ENCODE measurements at regions not wholly inside any gene's neighbourhood (a gene's known extent, or its start where the extent isn't known, plus 50 kb on each side); places are given as distances from the start of the nearest gene placed in this dataset.

DNA sequence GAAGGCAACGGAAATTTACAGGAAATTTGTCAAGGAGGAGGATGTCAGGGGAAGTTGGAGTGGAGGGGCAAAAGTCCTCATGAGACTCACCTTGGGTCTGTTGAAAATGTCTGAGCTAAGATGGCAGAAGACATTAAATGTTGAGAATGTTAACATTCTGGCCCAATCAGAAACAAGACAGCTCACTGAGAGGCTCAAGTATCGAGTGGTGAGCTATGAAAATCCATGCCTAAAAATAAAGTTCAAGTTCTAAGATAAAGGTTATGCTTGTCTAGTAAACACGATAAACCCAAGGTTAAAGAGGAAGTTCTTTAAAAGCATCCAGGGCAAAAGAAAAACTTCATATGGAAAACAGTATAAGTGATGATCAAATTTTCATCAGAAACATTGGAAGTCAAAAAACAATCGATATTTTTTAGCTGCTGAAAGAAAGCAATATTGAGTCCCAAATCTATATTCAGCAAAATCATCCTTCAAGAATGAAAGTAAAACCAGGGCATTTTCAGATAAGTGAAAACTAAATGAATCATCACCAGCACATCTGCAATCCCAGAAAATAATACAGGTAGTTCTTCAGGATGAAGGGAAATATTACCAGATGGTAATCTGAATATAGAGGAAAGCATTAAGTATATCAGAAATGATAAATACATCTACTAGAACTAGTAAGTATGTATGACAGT is 462.4 kb downstream of the TLL1 start:
- no peak overlapping the region for H3K4me3 ChIP-seq (ENCODE audit: low read depth, low read length)

DNA sequence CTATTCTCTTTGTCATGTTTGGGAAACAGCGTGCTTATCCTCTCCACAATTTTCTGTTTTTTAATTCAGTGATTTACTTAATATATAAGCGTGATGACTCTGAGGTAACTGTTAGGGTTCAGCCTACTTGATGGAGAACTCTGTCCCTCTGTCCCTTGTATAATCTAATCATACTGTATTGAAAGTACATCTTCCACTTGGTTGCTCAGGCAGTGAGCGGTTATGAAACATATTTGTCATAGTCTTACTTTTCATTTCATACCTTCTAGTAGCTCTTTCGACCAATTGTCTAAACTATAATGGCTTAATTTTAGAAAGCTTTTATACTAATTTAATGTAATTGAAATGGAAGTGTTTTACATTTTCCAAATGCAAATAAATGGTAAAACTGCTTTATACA is 469.0 kb downstream of the TLL1 start:
- H3K4me3 ChIP-seq (ENCODE audit: low read depth, low read length): no peak overlapping the region

DNA sequence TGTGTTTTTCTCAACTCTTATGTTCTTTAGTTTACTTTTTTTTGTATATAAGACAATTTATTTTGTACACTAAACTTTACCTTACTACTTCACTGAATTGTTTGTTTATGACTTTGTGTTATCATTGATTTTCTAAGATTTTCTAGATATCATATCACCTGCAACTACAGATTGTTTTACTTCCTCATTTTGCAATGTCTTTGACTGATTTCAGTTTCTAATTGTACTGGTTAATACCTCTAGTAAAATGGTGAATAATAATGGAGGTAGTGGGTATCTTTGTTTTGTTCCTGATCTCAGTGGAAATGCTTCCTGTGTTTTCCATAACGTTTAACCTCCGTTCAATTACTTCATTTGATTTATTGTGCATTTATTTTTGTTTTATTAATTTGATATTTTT is 490.2 kb downstream of the TLL1 start:
- no peak overlapping the region for H3K4me3 ChIP-seq (ENCODE audit: low read depth, low read length)

DNA sequence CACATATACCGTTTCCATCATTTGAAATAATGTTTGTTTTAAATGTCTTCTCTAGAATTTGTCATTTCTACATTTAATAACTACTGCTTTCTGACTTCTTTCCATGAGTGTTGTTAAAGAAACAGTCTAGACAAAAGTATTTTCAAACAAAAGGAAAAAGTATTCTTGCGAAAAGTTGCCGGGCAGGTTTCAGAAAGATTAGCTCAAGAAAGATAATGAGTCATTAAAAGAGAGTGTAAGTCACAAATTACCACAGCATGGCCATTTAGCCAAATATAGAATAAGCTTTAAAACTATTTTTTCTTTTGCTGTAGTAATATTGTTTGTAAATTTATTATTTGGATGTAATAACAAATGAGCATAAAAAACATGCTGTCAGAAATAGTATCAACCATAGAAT is 493.0 kb downstream of the TLL1 start:
- no peak overlapping the region for H3K4me3 ChIP-seq (ENCODE audit: low read depth, low read length)

DNA sequence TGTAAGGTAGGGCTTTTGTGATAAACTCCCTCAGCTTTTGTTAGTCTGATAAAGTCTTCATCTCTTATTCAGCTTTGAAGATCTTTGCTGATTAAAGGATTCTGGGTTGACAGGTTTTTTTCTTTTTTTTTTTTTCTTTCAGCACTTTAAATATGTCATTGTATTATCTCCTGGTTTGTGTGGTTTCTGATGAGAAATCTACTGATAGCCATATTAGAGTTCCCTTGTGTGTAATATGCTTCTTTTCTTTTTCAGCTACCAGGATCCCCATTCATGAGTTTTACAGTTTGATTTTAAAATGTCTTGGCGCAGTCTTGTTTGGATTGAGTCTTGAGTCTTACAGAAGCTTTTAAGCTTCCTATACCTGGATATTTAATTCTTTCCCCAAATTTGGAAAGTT is 504.5 kb downstream of the TLL1 start:
- no peak overlapping the region for H3K4me3 ChIP-seq (ENCODE audit: low read depth, low read length)

DNA sequence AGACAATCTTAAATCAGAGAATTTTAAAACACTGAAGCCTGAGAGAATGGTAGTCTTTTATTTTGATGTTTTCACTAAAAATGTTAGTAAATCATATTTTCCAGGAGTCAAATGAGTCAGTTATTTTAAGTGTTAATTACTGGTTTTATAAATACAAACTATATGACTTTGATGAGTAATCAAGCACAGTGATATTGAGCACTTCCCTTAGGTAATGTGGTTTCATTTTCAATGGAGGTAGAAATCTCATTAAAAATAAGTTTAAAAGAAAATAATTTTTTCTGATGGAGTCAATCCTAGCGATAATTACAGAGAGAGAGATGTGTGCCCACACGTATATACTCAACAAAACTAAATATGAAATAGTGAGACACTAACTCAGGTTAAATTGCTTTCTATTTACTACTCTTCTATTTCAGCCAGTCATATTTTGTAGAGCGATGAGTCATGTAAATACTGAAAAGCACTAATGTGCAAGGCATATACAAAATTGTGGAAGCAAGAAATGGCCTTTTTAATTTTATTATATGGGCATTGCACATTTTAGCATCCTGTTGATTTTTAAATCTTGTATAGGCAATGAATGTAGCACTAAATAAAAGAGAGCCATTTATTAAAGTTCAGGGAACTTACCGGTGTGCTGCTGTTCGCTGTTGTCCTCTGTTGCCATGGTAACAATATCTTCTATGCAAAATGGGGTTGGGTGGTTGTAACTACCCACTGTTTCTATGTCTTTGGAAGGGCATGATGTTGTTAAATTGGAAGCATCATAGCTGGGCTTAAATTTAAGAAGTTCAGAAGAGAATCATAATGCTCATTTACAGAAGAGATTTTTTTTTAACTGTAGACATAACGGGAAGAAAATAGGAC is 513.7 kb downstream of the TLL1 start:
- H3K4me3 ChIP-seq (ENCODE audit: low read depth, low read length): no peak overlapping the region

DNA sequence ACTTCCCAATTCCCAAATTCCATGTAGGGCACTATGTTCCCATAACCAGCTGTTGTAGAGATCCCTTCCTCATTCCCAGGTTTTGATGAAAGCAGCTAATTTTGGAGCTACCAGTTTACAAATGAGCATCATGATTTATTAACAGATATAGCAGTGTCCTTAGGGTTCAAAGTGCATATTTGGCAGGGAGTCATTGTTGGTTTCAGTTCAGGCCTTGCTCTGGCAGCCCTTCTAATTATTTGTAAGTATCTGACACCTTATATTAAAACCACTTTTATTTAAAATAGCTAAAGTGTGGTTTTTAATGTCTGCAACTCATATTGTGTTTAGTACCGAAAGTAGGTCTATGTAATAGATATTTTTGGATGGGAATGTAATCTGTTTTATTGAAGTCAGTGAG is 518.5 kb downstream of the TLL1 start:
- no peak overlapping the region for H3K4me3 ChIP-seq (ENCODE audit: low read depth, low read length)

DNA sequence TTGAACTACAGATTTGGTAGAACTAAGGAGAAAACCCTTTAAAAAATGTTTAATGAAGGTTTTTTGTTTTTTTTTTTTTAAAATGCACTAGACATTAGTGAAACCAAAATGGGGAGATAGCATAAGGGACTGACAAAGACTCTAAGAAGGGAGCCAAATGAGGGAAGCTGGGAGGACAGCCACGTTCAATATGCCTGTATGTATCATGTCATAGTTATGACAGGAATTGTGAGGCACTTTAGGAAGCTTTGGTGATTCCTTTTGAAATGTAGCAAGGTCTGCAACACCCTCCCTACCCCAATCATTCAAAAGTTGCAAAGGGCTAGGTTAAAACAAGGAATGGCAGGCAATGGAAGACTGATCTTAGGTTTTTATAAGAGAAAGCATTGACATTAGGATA is 526.0 kb downstream of the TLL1 start:
- H3K4me3 ChIP-seq (ENCODE audit: low read depth, low read length): no peak overlapping the region

DNA sequence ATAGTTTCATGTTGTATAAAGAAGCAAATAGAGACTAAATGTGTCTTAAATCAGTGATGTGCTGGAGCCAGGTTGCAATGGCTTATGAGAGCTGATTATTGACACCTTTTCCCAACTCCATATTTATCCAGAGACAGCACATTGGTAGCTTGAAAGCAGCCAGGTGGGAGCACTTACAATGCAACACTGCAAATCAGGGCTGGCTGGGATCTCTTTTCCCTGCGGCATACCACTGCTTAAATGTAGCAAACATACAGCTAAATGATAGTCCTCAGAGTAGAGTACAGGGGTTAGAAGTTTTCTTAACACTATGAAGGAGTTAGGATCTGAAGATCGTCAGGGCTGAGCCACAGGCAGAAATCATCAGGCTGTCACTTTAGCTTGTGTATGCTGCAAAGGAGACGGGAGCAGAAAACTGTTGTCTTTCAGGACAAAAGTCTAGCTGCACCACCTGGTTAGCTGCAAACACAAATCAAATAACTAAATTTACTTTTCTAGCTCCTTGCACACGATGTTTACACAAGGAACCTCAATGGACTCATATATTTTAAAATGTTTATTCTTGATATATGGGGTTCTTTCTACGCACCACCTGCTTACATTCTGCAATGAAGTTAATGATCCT is 527.3 kb downstream of the TLL1 start:
- no peak overlapping the region for H3K4me3 ChIP-seq (ENCODE audit: low read depth, low read length)

DNA sequence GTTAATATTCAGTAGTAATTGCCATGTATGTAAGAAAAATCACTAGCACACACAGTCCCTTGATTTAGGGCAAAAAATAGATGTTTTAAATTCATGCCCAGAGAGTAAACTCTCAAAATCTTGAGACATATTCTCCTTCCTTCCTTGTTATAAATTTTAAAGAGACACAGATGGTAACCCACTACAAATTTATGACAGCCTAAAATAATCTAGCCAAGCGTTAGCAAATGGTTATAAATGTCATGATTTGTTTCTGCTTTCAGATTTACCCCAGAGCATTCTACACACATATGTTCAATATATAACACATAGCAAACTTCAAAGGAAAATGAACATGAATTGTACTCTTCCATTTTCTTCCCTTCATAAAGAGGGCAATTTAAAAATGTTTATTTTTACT is 540.3 kb downstream of the TLL1 start:
- no peak overlapping the region for H3K4me3 ChIP-seq (ENCODE audit: low read depth, low read length)

DNA sequence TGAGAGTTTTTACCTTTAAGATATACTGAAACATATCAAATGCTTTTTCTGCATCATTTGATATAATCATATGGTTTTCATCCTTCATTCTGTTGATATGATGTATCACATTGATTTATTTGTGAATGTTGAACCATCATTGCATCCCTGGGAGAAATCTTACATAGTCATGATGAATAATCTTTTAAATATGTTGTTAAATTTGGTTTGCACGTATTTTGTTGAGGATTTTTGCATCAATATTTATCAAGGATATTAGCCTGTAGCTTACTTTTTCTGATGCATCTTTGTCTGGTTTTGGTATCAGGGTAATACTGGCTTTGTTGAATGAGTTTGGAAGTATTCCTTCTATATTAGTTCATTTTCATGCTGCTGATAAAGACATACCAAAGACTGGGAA is 541.4 kb downstream of the TLL1 start:
- H3K4me3 ChIP-seq (ENCODE audit: low read depth, low read length): no peak overlapping the region

DNA sequence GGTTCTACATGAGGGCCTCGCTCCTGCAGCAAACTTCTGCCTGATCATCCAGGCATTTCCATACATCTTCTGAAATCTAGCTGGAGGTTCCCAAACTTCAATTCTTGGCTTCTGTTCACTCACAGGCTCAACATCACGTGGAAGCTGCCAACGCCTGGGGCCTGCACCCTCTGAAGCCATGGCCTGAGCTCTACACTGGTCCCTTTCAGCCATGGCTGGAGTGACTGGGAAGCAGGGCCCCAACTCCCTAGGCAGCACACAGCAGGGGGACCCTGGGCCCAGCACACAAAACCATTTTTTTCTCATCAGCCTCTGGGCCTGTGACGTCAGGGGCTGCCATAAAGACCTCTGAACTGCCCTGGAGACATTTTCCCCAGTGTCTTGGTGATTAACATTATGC is 542.7 kb downstream of the TLL1 start:
- no peak overlapping the region for H3K4me3 ChIP-seq (ENCODE audit: low read depth, low read length)

DNA sequence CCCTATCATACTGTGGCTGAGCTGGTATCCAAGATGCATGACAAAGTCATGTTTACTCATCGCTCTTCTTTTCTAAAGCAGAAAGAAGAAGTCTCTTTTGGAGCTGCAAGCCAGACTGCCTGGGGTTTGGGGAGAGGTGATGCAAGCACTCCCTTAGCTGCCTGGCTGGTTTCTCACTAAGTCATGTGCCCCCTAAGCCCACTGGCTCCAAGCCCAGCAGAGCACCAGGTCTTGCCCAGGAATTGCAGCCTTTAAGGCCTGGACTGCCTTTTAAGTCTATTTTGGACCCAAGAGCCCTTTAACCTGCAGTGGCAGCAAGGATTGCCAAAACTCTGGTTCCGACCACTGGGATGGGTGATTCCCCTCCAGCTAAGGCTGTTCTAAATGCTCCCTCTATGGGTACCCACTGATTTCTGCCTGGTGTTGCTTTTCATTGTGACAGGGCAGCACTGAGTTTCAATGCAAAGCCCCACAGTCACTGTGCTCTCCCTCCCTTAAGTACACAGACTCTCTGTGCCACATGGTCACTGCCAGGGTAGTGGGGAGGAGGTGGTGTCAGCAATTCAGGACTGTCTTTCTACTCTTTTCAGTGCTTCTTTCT is 548.6 kb downstream of the TLL1 start:
- no peak overlapping the region for H3K4me3 ChIP-seq (ENCODE audit: low read depth, low read length)

DNA sequence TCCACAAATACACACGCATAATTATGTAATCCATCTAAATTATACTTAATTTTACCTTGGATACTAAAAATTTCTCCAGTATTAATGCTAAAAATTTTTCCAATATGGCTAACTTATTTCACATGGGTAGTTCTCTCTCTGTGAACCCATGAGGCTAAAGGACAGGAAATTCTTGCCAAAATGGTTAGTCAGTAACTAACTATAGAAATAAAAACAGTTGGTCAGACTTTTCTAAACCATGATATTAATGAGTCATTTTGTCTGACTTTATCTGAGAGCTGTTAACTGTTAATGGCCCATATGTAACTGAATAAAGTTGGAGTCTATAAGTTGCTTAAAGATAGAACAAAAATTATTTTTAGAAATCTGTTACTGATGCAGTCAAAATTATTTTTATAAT is 549.4 kb downstream of the TLL1 start:
- no peak overlapping the region for H3K4me3 ChIP-seq (ENCODE audit: low read depth, low read length)

DNA sequence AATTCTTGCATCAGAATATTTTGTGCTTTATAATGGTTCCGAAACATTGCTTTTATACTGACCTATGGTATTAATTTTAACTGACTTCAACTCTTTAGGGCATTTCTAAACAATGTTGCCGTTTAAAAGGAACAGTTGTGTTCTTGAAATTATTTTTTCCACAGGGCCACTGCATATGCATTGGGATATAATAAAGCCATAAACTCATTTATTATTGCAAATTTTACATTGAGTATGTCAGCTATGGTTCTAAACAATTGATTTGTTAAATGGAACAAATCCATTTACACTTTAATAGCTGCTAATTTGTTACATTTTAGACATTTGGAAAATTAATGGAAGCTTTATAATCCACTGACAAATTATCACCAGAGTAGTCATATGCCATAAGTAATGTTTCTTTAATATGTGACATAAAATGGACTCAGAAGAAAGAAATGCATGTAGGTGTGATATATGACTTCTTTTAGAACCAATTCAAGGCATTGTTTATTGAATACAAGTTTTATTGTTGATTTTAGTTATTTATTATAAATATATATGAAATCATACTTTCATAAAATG is 553.3 kb downstream of the TLL1 start:
- H3K4me3 ChIP-seq (ENCODE audit: low read depth, low read length): no peak overlapping the region

DNA sequence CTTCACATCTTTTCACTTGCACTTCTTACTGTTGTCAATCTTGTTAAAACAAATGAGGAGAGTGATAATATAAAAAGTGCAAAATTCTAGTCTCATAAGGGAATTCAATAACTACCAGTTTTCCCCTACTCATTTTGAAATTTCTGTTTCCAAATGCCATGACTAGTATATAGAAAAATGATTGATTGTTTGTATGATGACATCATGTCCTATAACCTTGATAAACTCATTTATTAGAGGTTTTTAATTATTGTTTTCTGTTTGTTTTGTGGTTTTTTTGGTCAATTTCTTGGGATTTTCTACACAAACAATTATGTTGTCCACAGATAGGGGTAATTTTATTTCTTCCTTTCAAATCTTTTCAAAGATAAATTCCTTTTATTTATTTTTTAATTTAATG is 559.1 kb downstream of the TLL1 start:
- H3K4me3 ChIP-seq (ENCODE audit: low read depth, low read length): no peak overlapping the region

DNA sequence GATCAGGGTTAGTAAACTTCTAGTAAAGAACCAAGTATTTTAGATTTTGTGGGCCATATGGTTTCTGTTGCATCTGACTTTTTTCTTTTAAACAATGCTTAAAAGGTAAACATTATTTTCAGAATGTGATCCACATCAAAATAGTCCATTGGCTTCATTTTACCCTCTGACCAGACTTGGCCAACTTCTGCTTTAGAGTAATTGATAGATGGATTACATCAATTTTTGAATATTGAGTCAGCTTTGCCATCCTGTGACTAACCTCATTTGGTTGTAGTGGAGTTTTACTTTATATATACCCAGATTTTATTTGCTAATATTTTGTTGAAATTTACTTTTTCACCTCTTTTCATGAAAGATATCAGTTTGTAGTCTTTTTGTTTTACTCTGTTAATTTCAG is 559.8 kb downstream of the TLL1 start:
- H3K4me3 ChIP-seq (ENCODE audit: low read depth, low read length): no peak overlapping the region

DNA sequence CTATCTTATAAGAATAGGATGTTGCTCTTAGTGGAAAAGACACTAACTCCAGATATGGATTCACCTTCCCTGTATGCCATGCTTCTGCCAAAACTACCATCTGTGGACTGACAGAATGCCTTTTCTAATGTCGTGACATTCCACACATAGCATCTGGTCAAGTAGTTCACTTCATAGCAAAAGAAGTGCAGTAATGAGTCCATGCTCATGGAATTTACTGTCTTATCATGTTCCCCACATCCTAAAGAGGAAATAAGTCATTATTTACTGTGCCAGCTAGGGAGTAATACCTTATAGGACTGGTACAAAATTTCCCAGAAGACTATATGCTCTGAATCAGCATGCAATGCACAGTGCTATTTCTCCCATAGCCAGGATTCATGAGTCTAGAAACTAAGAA is 562.4 kb downstream of the TLL1 start:
- H3K4me3 ChIP-seq (ENCODE audit: low read depth, low read length): no peak overlapping the region

DNA sequence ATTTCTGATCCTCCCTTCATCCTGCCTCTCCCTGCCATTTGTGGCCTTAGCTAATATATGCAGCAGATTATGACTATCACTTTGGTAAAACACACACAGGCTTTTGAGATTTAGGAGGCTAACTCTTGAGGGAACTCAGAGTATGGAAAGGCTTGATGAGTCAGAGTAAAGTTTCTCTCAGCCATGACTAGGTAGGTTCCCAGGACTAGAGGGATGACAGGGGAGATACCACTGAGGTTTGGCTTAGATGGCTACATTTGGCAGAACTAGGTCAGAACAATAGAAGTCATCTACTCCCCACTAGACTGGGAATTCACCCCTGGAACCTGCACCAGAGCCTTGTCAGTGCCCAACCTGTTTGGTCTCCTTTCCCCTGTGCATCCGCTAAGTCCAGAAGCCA is 585.7 kb downstream of the TLL1 start:
- no peak overlapping the region for H3K4me3 ChIP-seq (ENCODE audit: low read depth, low read length)

DNA sequence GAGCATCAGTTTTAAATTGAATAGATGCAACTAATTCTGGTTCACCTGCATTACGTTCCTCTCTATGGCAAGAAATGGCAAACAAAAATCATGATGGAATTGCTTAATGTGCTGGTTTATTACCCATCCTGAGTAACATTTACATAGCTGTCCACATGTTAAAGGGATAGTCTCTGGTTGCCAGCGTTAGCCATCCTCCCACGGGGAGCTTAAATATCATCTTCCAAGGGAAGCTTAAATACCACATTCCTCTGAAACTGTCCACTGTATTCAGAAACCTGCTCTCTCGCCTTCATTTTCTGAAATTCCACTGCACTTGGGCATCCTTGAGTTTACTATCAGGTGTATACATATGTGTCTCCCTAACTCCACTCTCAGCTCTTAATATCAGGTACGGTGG is 586.6 kb downstream of the TLL1 start:
- H3K4me3 ChIP-seq (ENCODE audit: low read depth, low read length): no peak overlapping the region

DNA sequence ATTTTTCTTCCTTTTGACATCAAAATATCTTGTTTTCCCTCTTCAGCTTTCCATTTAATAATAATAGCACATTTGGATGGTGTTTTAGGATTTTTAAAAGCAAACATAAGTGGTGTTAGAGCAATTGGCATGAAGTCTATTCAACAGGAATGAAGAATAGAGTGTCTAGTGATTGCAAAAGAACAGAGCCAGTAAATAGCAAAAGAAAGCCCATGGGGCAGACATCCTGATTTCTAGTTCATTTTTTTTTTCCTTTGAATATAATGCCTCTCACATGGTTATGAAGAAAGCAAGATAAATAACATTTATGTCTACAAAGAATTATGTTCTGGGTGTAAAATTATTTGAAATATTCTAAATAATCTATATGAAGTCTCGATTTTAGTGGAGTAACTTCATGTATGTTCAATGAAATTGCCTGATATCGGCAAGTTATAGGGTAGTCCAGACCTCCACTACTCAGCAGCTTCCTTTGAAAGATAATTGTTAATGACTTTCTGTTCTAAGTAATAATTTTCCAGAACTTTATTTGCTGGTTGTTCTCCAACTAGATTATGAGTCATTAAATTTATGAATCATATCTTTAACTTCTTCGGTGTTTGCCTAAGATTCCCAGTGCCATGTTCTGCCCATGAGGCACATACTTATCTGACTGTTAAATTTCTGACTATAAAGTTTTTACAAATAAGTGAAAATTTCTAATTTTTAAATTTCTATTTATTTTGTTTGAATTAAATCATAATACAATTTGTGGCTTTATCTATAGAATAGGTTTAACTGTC is 587.9 kb downstream of the TLL1 start:
- H3K4me3 ChIP-seq (ENCODE audit: low read depth, low read length): no peak overlapping the region
